DOHH2 (cell line): ENCODE measurements at regions not wholly inside any gene's neighbourhood (a gene's known extent, or its start where the extent isn't known, plus 50 kb on each side); places are given as distances from the start of the nearest gene placed in this dataset.

Experiments used
- H3F3A ChIP-seq: fragments of 200-600 bp; sonication (generic), shearing (Covaris generic); 2 replicates; pipeline ENCODE4 v1.6.0; 2016; ENCODE audit warnings: antibody characterized with exemption, mild to moderate bottlenecking; ENCODE audit not compliant: control insufficient read depth, insufficient read depth
- H3K27ac ChIP-seq: fragments of 200-600 bp; sonication (generic); 2 replicates; pipeline ENCODE4 v1.5.1; 2014; ENCODE audit warnings: low read depth, mild to moderate bottlenecking, low read length, moderate library complexity
- H3K27me3 ChIP-seq: fragments of 200-600 bp; sonication (generic); 2 replicates; pipeline ENCODE4 v1.6.1; 2014; ENCODE audit warnings: mild to moderate bottlenecking, low read length, mixed read lengths; ENCODE audit not compliant: control insufficient read depth
- H3K36me3 ChIP-seq: fragments of 200-600 bp; sonication (generic); 2 replicates; pipeline ENCODE4 v1.6.1; 2014; ENCODE audit warnings: mild to moderate bottlenecking, low read length, moderate library complexity, mixed read lengths; ENCODE audit not compliant: control insufficient read depth
- H3K4me1 ChIP-seq: fragments of 200-600 bp; sonication (generic); 2 replicates; pipeline ENCODE4 v1.6.1; 2014; ENCODE audit warnings: mild to moderate bottlenecking, low read length, mixed read lengths; ENCODE audit not compliant: control insufficient read depth
- H3K4me2 ChIP-seq: fragments of 200-600 bp; sonication (generic); 2 replicates; pipeline ENCODE4 v1.6.0; 2014; ENCODE audit warnings: mild to moderate bottlenecking, low read length, moderate library complexity
- H3K4me3 ChIP-seq: fragments of 200-600 bp; sonication (generic); 2 replicates; pipeline ENCODE4 v1.5.1; 2014; ENCODE audit warnings: mild to moderate bottlenecking, low read length, mixed read lengths
- H3K79me2 ChIP-seq: fragments of 200-600 bp; sonication (generic); 2 replicates; pipeline ENCODE4 v1.6.1; 2014; ENCODE audit warnings: mild to moderate bottlenecking, low read length, mixed read lengths; ENCODE audit not compliant: control insufficient read depth
- H3K9me2 ChIP-seq: fragments of 200-600 bp; sonication (generic); replicated peaks from 2 replicates; pipeline ENCODE4 v1.6.1; 2014; ENCODE audit warnings: mild to moderate bottlenecking, low read length, mixed read lengths; ENCODE audit not compliant: control insufficient read depth
- H3K9me3 ChIP-seq: fragments of 200-600 bp; sonication (generic); 2 replicates; pipeline ENCODE4 v1.6.1; 2014; ENCODE audit warnings: antibody characterized with exemption, low read length, mixed read lengths; ENCODE audit not compliant: control insufficient read depth, insufficient read depth
- H4K20me1 ChIP-seq: fragments of 200-600 bp; sonication (generic); 2 replicates; pipeline ENCODE4 v1.6.0; 2014; ENCODE audit warnings: low read depth, mild to moderate bottlenecking, antibody characterized with exemption, low read length, moderate library complexity; ENCODE audit not compliant: control insufficient read depth, insufficient read depth
- EZH2phosphoT487 ChIP-seq: fragments of 200-600 bp; sonication (generic); IDR thresholded peaks from 2 replicates; pipeline ENCODE4 v1.6.1; 2017; ENCODE audit warnings: borderline replicate concordance, mild to moderate bottlenecking, antibody characterized with exemption, low read length, moderate library complexity, mixed read lengths
- TF ChIP-seq, protein P1 (sequence below): fragments of 200-600 bp; sonication (generic); IDR thresholded peaks from one replicate; pipeline ENCODE4 v1.5.1; 2014; ENCODE audit warnings: antibody characterized with exemption, mild to moderate bottlenecking, low read depth, low read length; ENCODE audit not compliant: poor library complexity, severe bottlenecking

DNA sequence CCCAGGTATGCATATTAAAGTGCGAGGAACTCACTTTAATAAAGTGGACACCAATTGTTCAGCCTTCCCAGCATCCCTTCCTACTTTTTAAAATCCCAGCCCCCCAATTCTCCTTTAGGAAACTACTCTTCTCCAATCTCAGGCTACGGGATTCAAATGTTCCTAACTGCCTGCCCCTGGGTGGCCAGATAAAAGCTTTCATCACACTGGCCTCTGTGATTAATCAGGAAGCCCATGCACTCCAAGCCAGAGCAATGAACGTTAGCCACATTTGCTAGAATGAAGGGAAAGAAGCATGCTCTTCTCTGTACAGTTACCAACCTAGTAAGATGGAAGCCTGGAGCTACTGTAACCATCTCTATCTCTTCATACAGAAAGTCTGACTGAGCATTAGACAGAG, 250.3 kb upstream of the UBE2E2 start:
- Histone ChIP-seq H3K9me3 (no peaks in the 10 kb centered on the region), H3K27ac (no peak overlapping the region), H3K4me1 (no peaks in the 10 kb centered on the region), H3K27me3 (no peaks in the 10 kb centered on the region), H3K4me2 (no peak overlapping the region), H4K20me1 (no peaks in the 10 kb centered on the region), H3K4me3 (no peak overlapping the region), H3K79me2 (no peaks in the 10 kb centered on the region), H3K36me3 (no peaks in the 10 kb centered on the region), H3F3A (no peaks in the 10 kb centered on the region), H3K9me2 (no peaks in the 10 kb centered on the region)
- TF ChIP-seq EZH2phosphoT487: no peak
- TF ChIP-seq, protein P1, sequence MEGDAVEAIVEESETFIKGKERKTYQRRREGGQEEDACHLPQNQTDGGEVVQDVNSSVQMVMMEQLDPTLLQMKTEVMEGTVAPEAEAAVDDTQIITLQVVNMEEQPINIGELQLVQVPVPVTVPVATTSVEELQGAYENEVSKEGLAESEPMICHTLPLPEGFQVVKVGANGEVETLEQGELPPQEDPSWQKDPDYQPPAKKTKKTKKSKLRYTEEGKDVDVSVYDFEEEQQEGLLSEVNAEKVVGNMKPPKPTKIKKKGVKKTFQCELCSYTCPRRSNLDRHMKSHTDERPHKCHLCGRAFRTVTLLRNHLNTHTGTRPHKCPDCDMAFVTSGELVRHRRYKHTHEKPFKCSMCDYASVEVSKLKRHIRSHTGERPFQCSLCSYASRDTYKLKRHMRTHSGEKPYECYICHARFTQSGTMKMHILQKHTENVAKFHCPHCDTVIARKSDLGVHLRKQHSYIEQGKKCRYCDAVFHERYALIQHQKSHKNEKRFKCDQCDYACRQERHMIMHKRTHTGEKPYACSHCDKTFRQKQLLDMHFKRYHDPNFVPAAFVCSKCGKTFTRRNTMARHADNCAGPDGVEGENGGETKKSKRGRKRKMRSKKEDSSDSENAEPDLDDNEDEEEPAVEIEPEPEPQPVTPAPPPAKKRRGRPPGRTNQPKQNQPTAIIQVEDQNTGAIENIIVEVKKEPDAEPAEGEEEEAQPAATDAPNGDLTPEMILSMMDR: no peak

DNA sequence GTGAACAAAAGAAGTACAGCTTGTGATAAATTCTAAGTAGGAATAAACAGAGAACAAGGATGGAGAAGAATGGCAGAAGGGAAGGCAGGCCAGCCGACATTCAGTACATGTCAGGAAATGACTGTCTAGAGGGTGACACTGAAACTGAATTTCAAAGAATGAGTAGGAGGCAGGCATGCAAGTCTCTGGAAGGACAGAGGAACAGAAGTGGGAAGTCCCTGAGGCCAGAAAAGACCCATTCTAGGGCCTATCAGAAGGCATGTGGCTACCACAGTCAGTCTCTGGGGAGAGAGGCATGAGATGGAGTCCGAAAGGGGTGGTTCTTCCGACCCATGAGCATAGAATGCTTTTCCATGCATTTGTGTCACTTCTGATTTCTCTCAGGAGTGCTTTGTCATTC, 243.5 kb upstream of the UBE2E2 start:
- Histone ChIP-seq H3F3A (no peaks in the 10 kb centered on the region), H3K27me3 (0 out of 2 replicates have a peak, but pooled peaks cover 3% of the 10 kb centered on the region), H3K4me1 (no peaks in the 10 kb centered on the region), H3K9me2 (no peaks in the 10 kb centered on the region), H3K27ac (no peak overlapping the region), H3K9me3 (no peaks in the 10 kb centered on the region), H3K79me2 (no peaks in the 10 kb centered on the region), H4K20me1 (no peaks in the 10 kb centered on the region), H3K4me2 (no peak overlapping the region), H3K4me3 (no peak overlapping the region), H3K36me3 (no peaks in the 10 kb centered on the region)
- TF ChIP-seq EZH2phosphoT487: no peak
- TF ChIP-seq, protein P1: no peak

DNA sequence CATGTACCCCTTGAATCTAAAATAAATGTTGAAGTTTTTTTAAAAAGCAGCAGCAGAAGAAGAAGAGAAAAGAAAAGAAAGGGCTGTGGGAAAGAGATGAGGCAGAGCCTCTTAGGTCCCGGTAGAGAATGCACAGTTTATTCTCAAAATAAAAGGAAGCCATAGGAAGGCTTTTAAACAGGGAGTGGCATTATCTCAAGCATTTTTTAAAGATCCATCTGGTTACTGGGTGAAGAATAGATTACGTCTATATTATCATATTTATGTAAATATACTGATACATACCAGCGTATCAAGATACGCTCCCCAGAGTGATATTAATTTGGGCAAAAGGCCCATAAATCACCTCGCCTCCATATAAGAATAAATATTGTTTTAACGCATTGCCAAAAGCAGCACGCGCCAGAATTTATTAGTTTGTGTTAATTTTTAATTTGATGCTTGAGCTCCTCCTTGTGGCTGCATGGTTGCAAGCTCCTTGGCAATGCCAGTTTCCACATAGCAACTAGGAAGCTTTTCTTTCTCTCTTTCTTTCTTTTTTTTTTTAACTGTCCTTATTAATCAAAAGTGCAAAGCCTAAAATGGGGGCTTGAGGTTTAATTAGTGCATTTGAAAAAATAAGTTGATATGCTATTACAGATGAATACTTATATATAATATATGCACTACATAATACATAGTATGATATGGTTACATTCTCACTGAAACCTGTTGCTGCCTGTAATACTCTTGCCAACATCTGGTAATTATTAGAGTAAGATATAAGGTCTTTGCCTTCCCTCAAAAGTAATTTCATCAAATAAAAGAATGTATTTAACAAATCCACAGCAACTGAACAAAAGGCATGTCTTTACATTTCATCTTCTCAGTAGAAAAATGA, 242.8 kb upstream of the UBE2E2 start:
- no peak overlapping the region for H3K4me3 ChIP-seq
- no peak overlapping the region for H3K27ac ChIP-seq
- H3K9me3 ChIP-seq: no peaks in the 10 kb centered on the region
- H3K27me3 ChIP-seq: 0 out of 2 replicates have a peak, but pooled peaks cover 3% of the 10 kb centered on the region
- H3F3A ChIP-seq: no peaks in the 10 kb centered on the region
- TF ChIP-seq, protein P1: peak; percentile 63
- no peak for TF ChIP-seq EZH2phosphoT487
- H3K4me2 ChIP-seq: no peak overlapping the region
- no peaks in the 10 kb centered on the region for H3K36me3 ChIP-seq
- H3K4me1 ChIP-seq: no peaks in the 10 kb centered on the region
- H3K9me2 ChIP-seq: no peaks in the 10 kb centered on the region
- no peaks in the 10 kb centered on the region for H3K79me2 ChIP-seq
- no peaks in the 10 kb centered on the region for H4K20me1 ChIP-seq
